ENCODE measurements at regions not wholly inside any gene's neighbourhood (a gene's known extent, or its start where the extent isn't known, plus 50 kb on each side); places are given as distances from the start of the nearest gene placed in this dataset.

- TF ChIP-seq CTCF (IDR thresholded peaks at IDR 0.05; ENCODE audit: low read length): no peak
- TF ChIP-seq EZH2 (optimal IDR thresholded peaks at IDR 0.05; ENCODE audit: low read depth, low read length): no peak
These were observed 95.4 kb downstream of the CCER1 start for GRCh38 chr12:90859591-90859990.
